H1 (cell line): ENCODE measurements at regions not wholly inside any gene's neighbourhood (a gene's known extent, or its start where the extent isn't known, plus 50 kb on each side); places are given as distances from the start of the nearest gene placed in this dataset.

Experiments used
- CREB1 ChIP-seq: IDR thresholded peaks from 2 replicates; pipeline ENCODE4 v1.6.1; 2012; ENCODE audit warnings: inconsistent platforms
- CTBP2 ChIP-seq: IDR thresholded peaks from 2 replicates; pipeline ENCODE4 v1.7.0; 2011; ENCODE audit warnings: borderline replicate concordance, mild to moderate bottlenecking, moderate library complexity, mixed read lengths, low read length; ENCODE audit not compliant: insufficient read depth, insufficient read length
- KDM4A ChIP-seq: IDR thresholded peaks from one replicate; pipeline ENCODE4 v1.7.1; 2012; ENCODE audit warnings: low read depth, mild to moderate bottlenecking, moderate library complexity, low read length, inconsistent platforms; ENCODE audit not compliant: severe bottlenecking
- SP2 ChIP-seq: IDR thresholded peaks from 2 replicates; pipeline ENCODE4 v1.6.1; 2012; ENCODE audit warnings: mild to moderate bottlenecking, low read length, inconsistent platforms
- SP4 ChIP-seq: IDR thresholded peaks from 2 replicates; pipeline ENCODE4 v1.6.1; 2012; ENCODE audit warnings: low read length, inconsistent platforms
- SUZ12 ChIP-seq: fragments of 200-600 bp; sonication (generic); IDR thresholded peaks from 2 replicates; pipeline ENCODE4 v1.6.1; 2012; ENCODE audit warnings: mild to moderate bottlenecking, inconsistent platforms, low read length, moderate library complexity, mixed read lengths
- TF ChIP-seq, protein P1 (sequence below): fragments of 300-600 bp; sonication (generic); IDR thresholded peaks from 2 replicates; pipeline ENCODE4 v1.7.1; 2012; ENCODE audit warnings: low read length, moderate library complexity, mild to moderate bottlenecking, inconsistent platforms; ENCODE audit not compliant: insufficient replicate concordance
- TF ChIP-seq, protein P2 (sequence below): IDR thresholded peaks from 2 replicates; pipeline ENCODE4 v1.6.1; 2011; ENCODE audit warnings: low read depth, mild to moderate bottlenecking, low read length; ENCODE audit not compliant: insufficient read depth
- TF ChIP-seq, protein P3 (sequence below): IDR thresholded peaks from 2 replicates; pipeline ENCODE4 v1.6.1; 2012; ENCODE audit warnings: inconsistent platforms
- TF ChIP-seq, protein P4 (sequence below): IDR thresholded peaks from 2 replicates; pipeline ENCODE4 v1.6.1; 2012; ENCODE audit warnings: inconsistent platforms

DNA sequence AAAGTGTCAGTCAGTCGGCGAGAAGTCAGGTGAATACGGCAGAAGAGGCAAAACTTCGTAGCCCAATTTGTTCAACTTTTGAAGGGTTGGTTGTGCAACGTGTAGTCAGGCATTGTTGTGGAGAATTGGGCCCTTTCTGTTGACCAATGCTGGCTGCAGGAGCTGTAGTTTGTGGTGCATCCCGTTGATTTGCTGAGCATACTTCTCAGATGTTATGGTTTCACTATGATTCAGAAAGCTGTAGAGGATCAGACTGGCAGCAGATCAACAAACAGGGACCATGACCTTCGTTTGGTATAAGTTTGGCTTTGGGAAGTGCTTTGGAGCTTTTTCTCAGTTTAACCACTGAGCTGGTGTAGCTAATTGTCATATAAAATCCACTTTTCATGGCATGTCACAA, 190.2 kb upstream of the ADAMTS5 start (continued):
- TF ChIP-seq, protein P1, sequence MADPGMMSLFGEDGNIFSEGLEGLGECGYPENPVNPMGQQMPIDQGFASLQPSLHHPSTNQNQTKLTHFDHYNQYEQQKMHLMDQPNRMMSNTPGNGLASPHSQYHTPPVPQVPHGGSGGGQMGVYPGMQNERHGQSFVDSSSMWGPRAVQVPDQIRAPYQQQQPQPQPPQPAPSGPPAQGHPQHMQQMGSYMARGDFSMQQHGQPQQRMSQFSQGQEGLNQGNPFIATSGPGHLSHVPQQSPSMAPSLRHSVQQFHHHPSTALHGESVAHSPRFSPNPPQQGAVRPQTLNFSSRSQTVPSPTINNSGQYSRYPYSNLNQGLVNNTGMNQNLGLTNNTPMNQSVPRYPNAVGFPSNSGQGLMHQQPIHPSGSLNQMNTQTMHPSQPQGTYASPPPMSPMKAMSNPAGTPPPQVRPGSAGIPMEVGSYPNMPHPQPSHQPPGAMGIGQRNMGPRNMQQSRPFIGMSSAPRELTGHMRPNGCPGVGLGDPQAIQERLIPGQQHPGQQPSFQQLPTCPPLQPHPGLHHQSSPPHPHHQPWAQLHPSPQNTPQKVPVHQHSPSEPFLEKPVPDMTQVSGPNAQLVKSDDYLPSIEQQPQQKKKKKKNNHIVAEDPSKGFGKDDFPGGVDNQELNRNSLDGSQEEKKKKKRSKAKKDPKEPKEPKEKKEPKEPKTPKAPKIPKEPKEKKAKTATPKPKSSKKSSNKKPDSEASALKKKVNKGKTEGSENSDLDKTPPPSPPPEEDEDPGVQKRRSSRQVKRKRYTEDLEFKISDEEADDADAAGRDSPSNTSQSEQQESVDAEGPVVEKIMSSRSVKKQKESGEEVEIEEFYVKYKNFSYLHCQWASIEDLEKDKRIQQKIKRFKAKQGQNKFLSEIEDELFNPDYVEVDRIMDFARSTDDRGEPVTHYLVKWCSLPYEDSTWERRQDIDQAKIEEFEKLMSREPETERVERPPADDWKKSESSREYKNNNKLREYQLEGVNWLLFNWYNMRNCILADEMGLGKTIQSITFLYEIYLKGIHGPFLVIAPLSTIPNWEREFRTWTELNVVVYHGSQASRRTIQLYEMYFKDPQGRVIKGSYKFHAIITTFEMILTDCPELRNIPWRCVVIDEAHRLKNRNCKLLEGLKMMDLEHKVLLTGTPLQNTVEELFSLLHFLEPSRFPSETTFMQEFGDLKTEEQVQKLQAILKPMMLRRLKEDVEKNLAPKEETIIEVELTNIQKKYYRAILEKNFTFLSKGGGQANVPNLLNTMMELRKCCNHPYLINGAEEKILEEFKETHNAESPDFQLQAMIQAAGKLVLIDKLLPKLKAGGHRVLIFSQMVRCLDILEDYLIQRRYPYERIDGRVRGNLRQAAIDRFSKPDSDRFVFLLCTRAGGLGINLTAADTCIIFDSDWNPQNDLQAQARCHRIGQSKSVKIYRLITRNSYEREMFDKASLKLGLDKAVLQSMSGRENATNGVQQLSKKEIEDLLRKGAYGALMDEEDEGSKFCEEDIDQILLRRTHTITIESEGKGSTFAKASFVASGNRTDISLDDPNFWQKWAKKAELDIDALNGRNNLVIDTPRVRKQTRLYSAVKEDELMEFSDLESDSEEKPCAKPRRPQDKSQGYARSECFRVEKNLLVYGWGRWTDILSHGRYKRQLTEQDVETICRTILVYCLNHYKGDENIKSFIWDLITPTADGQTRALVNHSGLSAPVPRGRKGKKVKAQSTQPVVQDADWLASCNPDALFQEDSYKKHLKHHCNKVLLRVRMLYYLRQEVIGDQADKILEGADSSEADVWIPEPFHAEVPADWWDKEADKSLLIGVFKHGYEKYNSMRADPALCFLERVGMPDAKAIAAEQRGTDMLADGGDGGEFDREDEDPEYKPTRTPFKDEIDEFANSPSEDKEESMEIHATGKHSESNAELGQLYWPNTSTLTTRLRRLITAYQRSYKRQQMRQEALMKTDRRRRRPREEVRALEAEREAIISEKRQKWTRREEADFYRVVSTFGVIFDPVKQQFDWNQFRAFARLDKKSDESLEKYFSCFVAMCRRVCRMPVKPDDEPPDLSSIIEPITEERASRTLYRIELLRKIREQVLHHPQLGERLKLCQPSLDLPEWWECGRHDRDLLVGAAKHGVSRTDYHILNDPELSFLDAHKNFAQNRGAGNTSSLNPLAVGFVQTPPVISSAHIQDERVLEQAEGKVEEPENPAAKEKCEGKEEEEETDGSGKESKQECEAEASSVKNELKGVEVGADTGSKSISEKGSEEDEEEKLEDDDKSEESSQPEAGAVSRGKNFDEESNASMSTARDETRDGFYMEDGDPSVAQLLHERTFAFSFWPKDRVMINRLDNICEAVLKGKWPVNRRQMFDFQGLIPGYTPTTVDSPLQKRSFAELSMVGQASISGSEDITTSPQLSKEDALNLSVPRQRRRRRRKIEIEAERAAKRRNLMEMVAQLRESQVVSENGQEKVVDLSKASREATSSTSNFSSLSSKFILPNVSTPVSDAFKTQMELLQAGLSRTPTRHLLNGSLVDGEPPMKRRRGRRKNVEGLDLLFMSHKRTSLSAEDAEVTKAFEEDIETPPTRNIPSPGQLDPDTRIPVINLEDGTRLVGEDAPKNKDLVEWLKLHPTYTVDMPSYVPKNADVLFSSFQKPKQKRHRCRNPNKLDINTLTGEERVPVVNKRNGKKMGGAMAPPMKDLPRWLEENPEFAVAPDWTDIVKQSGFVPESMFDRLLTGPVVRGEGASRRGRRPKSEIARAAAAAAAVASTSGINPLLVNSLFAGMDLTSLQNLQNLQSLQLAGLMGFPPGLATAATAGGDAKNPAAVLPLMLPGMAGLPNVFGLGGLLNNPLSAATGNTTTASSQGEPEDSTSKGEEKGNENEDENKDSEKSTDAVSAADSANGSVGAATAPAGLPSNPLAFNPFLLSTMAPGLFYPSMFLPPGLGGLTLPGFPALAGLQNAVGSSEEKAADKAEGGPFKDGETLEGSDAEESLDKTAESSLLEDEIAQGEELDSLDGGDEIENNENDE, result no peak
- TF ChIP-seq KDM4A (no peak), SP4 (no peak), CTBP2 (no peak), SP2 (no peak), CREB1 (no peak), SUZ12 (no peak)
- TF ChIP-seq, protein P2, sequence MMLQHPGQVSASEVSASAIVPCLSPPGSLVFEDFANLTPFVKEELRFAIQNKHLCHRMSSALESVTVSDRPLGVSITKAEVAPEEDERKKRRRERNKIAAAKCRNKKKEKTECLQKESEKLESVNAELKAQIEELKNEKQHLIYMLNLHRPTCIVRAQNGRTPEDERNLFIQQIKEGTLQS, result no peak
- TF ChIP-seq, protein P3, sequence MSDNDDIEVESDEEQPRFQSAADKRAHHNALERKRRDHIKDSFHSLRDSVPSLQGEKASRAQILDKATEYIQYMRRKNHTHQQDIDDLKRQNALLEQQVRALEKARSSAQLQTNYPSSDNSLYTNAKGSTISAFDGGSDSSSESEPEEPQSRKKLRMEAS, result no peak
- TF ChIP-seq, protein P4, sequence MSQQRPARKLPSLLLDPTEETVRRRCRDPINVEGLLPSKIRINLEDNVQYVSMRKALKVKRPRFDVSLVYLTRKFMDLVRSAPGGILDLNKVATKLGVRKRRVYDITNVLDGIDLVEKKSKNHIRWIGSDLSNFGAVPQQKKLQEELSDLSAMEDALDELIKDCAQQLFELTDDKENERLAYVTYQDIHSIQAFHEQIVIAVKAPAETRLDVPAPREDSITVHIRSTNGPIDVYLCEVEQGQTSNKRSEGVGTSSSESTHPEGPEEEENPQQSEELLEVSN, result no peak
